GM19240 (cell line): ENCODE measurements at regions not wholly inside any gene's neighbourhood (a gene's known extent, or its start where the extent isn't known, plus 50 kb on each side); places are given as distances from the start of the nearest gene placed in this dataset.

ENCODE experiments used
- DNase-seq: peaks from one replicate; pipeline ENCODE4 v3.0.0; 2011; ENCODE audit warnings: low spot score; ENCODE audit not compliant: insufficient read length

DNA sequence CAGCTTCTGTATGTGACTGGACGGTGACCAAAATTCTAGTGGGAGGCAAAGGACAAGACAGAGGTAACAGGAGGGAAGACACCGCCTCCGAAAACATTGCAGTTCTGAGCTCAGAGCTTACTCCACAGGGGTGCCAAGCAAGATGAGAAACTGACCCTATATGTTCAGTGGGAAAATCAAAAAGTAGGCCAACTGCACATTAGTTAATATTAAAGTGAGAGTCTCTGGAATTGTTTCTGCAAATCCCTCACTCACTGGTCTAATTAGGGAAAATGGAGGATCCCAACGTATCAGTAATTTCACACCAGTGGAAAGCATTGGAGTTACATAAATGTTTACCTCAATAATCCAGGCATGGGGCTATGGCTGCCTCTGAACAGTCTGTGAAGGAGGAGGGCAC, 313.3 kb upstream of the KCNH8 start:
- no peak for DNase-seq

DNA sequence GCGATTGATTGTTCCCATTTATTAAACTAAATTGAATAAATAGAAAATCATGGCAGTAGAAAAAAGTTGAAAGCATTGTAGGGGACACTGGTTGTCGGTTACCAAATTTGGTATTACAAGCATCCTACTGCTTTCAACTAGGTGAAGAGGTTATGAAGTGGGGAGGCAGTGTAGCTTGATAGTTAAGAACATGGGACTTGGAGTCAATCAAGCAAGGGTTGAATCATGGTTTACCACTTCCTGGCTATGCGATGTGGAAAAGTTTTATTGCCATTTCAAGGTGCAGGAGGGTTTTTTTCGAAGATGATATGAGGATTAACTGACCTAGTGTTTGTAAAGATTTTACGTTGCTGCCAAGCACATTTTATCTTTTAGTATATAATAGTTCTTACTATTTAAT, 318.2 kb upstream of the KCNH8 start:
- DNase-seq: no peak

DNA sequence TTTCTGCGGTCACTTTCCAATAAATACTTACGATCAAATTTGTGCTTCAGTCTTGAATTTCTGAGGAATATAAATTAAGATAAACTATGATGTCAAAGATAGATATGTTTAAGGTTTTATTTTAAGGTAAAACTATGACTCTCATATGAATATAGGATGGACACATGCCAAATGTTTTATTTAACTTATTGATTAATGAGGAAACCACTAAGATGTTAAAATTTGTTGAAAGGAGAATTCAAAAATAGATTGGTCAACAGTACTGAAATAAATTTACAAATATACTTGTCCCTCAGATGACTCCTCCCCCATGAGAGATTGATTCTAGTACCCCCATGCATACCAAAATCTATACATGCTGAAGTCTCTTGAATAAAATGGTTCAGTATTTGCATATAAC, 319.7 kb upstream of the KCNH8 start:
- no peak for DNase-seq

DNA sequence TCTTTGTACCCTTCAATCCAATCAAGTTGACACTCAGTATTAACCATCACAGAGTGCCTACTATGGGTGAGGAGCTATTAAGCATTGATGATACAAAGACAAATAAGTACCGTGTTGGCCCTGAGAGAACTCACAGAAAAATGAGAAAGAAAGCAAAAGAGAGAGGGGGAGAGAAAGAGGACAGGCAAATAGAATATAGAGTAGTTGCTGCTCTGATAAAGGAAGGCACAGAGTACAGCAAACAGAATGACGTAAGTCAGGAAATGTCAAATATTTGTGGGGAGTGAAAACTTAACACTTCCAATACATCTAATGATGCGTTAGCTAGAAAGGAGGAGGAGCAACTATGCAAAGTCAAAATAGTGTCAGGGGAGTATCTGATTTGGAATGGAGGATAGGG, 320.6 kb upstream of the KCNH8 start:
- DNase-seq: no peak

DNA sequence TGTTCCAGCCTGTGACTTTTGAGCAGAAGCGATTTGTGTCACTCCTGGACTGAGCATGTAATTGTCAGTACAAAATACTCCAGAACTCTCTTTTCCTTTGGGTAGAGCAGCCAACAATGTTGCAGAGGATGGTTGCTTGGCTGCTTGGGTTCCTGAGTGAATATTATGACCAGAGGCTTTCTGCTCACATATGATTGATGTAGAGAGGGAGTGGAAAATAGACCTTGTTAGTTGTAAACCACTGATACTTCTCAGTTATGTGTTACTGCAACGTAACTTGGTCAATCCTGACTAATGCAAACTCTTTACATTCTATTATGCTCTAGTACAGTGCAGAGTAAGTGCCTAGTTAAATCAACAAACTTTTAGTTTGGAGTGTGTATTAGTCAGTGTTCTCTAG, 322.6 kb upstream of the KCNH8 start:
- no peak for DNase-seq

DNA sequence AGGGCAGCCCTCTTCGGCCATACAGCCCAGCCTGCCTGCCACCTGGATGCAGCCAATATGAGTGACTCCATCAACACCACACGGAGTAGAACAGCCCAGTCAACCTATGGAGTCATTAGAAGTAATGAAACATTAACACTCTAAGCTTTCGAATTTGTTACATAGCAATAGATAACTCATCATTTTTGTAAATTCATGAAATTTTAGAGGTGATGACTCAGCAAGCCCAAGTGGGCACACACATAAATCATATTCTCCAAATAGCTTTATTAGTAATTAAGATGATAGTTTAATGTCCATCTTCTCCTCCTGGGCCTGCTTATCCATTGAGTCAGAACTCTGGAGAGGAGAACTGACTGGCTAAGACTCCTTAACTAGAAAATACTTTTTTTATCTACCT, 335.0 kb upstream of the KCNH8 start:
- no peak for DNase-seq

DNA sequence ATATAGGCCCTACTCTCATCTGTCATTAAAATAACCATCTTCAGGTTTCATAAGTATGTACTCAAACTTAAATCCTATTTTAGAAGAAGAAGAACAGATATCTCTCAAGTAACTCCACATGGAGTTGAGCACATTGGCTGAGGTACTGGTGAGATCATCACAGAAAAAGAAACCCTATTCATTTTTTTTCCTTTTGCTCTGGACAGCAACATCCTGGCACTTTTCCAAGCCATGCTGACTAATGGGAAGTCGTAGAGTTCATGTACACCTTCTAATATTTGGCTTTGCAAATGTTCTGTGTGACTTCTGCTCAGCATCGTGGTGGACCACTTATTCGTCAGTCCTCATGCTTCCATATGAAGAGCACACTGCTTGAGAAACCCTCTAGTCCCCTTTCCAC, 336.0 kb upstream of the KCNH8 start:
- DNase-seq: no peak

DNA sequence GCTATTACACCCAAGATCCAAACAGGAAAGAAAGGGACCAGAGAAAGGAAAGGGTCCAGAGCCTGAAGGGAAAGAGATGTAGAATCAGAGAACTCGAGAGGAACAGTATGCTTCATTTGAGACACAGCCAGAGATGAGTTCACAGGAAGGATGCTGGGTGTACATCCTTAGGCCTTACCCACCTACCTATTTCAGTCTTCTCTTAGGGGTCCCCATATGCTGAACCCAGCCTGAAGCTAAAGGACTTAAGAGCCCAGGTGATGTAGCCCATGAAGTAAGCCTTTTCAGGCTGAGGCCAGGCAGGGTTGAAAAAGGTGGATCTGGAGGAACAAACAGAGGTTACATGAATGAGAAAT, 338.0 kb upstream of the KCNH8 start:
- no peak for DNase-seq

DNA sequence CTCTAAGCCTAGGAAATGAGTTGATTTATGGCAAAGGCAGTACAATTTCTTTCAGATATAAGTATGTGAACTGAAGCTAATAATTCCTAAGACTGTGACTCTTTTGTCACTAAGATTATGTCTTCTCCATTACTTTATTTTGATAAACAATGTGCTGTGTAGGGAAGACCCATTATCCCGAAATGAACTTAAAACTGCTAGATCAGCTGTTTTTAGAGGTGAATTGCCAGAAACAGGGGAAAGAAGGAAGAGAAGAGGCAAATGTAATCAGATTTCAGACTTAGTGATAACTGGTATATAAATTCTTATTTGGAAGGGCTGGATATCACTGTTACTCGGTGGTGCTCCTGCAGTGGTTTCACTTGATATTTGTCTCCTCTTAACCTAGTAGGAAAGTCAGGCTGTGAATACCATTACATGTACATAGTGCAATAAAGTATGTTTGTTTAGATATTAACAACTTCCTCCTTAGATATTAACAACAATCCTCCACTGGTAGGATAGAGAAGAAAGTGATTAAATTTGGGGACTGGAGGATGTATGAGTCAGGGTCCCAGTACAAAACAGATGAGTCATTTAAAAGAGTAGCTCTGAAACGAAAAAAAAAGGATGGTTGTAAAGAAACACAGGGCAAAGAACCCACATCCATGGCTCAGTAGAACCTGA, 338.5 kb upstream of the KCNH8 start:
- DNase-seq: no peak

DNA sequence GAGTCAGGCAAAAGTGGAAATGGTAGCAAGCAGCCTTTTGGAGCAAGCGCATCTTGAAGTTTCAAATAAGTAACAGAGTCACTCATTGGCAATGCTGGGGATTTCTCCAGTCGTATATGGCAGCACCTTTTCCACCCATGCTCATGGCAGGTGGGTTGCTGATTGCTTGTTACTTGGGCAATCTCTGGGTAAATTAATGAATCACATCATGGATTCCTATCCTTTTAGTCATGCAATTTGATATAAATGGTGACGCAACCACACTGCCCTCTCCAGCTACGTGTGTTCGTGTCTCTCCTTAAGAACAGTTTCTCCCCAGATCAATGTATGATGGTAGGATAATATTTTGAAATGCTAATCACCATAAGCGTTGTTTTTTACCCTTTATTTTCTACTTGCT, 339.9 kb upstream of the KCNH8 start:
- DNase-seq: no peak

DNA sequence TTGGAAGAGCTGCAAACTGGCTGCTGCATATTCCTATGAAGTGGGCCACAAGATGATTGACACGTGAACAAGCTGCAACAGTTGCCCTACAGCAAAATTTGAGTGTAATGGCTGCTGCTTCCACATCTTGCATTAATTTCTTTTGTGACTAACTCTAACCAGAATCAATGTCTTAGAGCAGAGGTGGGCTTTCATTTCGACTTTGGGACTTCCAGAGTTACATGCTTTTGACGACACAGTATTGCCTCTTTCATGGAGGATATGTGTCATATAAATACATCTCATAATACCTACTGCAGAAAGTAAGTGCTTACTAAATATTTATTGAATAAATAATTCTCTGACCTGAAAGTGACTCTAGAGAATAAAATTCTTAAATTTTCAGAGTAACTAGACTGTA, 340.7 kb upstream of the KCNH8 start:
- DNase-seq: no peak

DNA sequence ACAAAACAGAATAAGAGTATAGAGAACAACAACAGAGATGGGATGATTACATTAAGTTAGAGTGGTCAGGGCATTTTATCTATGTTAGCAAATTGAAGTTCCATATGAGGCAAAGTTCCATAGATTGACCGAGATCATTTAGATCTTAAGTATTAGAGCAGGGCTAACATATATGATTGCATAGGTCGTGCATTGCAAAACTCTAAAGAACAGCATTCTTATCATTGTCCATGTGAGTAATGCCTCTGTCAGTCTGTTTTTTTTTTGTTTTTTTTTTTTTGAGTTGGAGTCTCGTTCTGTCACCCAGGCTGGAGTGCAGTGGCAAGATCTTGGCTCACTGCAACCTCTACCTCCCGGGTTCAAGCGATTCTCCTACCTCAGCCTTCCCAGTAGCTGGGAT, 341.7 kb upstream of the KCNH8 start:
- DNase-seq: no peak

DNA sequence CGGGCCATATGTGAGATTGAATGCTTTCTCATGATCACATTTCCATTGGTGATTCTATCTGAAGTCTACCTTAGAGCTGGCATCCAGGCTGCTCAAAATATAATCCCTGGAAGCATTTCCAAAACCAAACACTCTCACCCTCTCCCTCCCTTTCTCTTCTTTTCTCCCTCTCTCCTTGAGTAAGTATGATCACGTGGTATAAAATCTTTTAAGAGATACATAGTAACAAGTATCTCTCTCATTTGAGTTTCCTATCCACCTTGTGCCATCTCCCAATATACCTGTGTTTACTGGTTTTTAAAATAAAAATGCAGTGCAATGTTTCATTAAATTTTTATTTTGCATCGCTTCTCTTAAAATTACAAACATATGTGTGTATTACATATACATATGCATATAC, 350.9 kb upstream of the KCNH8 start:
- no peak for DNase-seq

DNA sequence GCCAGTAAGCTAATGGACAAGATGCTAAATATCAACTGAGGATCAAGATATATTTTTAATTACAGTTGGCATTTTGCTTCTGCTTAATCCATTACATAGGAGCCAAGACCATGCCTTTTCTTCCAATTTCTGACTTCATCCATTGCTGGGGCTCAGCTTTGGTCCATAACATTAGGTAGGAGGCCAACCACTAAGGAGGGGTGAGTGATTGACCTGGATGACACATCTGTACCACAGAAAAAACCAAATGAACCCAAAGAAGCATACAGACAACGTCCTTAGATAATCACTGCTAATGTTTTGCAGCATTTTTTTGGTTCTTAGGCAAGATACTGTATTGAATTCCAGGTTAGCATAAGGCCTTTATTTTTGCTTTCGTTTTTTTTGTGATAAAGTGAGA, 353.2 kb upstream of the KCNH8 start:
- no peak for DNase-seq

DNA sequence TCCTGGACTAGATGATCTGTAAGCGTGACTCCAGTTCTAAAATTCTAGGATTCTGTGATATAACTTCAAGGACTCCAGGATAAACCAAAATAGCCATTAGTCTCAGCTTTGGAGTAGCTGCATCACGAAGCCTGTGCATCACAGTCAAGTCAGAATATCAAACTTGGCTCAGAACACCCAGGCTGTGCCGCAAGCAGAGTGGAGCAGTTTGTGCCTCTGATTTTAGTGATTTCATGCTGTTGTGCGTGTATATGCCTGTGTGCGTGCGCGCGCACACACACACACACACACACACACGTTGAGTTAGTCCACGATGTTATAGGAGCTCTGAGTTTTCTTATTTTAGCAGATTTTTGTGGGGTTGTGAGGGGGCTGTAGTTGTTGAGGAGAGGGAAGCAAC, 356.6 kb upstream of the KCNH8 start:
- no peak for DNase-seq

DNA sequence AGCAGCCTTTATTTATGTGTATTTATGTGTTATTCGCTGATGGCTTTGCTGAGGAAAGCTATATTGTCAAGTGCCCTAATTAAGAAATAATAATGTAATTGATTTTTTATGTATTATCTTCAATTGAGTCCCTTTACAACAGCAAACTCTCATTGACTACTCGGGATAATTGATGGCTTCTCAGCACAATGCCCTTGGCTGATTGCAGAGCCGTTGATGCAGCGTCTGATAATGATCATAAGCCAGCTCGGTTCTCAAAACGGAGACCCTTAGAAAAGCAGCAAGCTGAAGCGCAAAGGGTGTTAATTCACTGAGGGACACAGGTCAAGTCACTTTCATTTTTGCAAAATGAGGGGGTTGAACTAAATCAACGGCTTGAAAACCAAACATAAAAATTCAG, 357.1 kb upstream of the KCNH8 start:
- no peak for DNase-seq

DNA sequence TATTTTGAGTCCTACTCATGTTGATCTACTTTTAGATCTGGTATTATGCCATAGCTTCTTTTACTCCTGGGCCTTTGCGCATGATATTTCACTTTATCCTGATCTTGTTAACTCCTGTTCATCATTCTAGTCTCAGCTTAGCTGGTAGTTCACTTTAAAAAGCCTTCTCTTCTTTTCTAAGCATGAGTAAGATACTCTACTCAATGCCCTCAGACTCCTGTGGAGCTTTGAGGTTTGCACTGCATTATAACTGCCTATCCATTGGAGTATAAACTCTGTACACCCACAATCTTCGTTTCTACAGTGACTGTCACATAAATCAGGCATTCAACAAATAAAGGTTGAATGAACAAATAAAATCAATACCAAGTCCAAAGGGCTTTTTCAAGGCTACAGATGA, 357.9 kb upstream of the KCNH8 start:
- no peak for DNase-seq

DNA sequence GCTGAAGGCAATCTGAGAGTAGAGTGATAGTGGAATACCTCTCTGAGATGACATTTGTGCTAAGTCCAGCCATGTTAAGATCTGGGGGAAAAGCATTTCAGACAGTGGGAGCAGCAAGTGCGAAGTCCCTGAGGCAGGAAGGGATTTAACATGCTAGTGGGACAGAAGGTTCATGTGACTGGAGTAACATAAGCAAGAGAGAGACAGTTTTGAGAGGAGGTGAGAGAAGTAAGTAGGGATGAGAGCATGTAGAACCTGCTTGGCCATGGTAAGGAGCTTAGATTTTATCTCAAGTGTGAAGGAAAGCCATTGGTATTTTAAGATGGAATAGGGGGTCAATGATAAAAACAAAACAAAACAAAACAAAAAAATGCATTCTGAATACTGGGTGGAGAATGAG, 358.6 kb upstream of the KCNH8 start:
- no peak for DNase-seq

DNA sequence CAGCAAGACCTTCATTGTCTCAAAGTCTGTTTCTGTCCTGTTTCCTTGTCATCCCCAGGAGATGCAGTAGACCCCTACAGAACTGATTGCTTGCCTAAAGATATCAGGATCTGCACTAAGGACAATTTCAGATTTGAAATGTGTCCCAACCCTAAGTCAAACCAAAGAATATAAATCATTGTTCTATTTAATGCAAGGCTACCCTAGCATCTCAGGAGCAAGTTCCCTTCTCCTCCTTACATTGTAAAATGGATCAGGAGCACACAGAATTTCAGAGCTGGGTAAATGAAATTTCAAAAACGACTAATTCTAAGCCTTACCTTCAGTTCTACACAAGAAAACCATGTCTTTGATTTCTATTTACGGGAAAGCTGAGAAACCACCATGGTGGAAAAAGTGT, 360.9 kb upstream of the KCNH8 start:
- no peak for DNase-seq

DNA sequence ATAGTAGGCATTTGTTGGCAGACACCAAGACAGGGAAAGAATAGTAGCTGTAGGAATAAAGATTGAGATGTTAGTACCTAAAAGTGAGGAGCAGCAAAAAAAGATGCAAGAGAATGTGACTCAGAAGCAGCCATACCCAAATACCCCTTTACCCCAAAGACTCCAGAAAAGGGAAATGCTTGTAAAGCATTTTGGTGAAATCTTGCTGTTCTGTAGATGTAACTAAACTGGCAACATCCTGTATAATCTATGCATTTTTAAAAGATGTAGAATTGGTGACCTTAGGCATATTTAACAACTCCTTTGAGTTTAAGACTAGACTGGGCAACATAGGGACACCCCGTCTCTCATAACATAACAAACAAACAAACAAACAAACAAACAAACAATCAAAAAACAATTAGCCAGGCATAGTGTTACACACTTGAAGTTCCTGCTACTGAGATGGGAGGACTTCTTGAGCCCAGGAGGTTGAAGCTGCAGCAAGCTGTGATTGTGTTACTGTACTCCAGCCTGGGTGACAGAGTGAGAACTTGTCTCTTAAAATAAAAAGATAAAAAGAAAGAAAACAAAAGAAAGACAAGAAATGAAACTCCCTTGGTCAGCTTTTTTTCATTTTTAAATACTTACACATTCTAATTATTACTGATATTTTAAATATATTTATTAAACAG, 361.5 kb upstream of the KCNH8 start:
- DNase-seq: no peak

DNA sequence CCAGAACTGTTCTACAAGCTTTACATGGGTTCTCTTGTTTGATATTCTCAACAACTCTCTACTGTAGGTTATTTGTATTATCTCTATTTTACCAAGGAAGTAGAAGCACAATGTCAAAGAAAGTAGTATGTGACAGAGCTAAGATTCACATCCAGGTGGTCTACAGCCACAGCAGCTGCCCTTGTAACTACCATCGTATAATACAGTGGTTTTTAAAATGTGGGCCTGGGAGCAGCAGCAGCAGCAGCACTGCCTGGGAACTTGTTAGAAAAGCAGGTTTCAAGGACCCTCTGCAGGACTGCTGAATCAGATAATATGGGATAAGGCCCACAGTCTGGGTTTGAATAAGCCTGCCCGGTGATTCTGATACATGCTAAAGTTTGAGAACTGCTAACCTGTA, 357.1 kb upstream of the SATB1 start:
- DNase-seq: no peak

DNA sequence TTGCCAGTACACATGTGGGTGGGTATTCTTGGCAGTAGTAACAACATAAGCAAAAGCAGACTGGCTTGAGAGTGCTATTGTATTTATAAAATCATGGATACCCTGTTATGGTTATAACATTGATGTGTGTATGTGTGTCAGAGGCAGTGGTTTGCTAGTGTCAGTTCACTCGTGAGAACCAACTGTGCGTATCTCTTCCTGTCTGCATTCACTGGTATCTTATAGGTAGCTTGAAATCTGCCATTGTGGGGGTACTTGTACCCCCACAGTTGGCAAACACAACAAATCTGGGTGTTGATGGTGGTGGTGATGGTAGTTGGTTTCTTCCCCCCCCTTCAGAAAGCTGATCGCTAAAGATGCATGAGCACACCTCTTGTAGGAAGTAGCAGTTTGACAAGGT, 355.8 kb upstream of the SATB1 start:
- no peak for DNase-seq

DNA sequence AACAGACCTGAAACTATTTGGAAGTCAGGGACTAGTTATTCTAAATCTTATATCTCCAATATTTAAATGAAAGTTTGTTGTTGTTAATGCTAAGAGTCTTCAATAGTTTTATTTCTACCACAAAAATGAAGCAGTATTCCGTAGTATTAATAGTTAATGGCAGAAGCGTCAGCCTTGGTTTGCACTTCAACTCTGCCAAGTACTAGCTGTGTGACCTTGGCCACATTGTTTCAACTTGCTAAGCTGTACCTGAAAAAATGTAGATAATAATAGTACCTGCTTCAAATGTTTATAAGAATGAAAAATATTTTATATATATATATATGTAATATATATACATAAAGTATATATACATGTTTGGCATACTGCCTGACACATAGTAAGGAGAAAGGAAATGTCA, 354.6 kb upstream of the SATB1 start:
- DNase-seq: no peak

DNA sequence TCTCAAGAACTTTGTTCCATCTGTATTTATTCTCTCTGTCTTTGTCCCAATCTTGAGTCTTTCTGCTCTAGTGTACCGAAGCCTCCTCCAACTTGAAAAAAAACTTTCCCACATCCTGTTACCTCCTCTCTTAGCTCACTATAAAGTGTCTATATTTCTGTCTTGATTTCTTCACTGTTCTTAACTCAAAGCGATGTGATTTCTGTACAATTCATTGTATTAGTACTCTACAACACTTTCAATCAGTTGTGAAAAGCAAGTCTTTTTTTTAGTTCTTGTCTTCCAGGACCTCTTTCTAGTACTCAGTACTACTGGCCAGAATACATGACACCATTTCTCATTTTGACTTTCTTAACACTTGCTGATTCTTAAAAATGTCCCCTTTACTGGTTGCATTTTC, 353.5 kb upstream of the SATB1 start:
- no peak for DNase-seq
